Limb (tissue), 2 donors: ENCODE measurements at regions not wholly inside any gene's neighbourhood (a gene's known extent, or its start where the extent isn't known, plus 50 kb on each side); places are given as distances from the start of the nearest gene placed in this dataset.
"Not testable (repeated sequence)": the region's sequence is repeated elsewhere in the genome, so short reads cannot be mapped to it uniquely, and the experiment has no call there.

ENCODE experiments used
- DNase-seq, 2 donors: peaks; one replicate each; pipeline ENCODE4 v3.0.0-alpha.2; 2016; ENCODE audit errors: extremely low spot score in 2 of 2

DNA sequence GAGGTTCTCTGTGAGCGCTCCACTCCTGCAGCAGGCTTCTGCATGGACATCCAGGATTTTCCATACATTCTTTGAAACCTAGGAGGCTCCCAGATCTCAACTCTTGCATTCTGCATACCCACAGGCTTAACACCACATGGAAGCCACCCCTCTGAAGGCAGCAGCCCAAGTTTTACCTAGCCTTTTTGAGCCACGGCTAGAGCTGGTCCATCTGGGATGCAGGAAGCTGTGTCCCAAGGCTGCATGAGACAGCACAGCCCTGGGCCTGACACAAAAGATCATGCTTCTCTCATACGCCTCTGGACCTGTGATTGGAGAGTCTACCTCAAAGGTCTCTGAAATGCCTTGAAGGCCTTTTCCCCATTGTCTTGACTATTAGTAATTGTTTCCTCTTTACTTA lies 53.6 kb upstream of the RPRM start:
- no peak for DNase-seq

DNA sequence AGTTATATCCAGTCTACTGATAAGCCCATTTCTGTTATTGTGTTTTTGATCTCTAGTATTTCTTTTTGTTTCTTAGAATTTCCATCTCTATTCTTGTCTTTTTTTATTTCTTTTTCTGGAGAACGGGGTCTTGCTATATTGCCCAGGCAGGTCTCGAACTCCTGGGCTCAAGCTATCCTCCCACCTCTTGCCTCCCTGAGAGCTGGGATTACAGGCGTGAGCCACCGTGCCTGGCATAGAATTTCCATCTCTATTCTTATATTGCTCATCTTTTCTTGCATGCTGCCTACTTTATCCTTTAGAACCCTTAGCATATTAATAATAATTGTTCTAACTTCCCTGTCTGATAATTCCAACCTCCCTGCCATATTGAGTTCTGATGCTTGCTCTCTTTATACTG lies 55.2 kb upstream of the RPRM start:
- DNase-seq = not testable (repeated sequence)

DNA sequence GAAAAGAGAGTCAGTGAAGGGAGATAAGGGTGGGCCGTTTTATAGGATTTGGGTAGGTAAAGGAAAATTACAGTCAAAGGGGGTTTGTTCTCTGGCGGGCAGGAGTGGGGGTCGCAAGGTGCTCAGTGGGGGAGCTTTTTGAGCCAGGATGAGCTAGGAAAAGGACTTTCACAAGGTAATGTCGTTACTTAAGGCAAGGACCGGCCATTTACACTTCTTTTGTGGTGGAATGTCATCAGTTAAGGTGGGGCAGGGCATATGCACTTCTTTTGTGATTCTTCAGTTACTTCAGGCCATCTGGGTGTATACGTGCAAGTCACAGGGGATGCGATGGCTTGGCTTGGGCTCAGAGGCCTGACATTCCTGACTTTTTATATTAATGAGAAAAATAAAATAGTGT lies 56.0 kb upstream of the RPRM start:
- not testable (repeated sequence) for DNase-seq

DNA sequence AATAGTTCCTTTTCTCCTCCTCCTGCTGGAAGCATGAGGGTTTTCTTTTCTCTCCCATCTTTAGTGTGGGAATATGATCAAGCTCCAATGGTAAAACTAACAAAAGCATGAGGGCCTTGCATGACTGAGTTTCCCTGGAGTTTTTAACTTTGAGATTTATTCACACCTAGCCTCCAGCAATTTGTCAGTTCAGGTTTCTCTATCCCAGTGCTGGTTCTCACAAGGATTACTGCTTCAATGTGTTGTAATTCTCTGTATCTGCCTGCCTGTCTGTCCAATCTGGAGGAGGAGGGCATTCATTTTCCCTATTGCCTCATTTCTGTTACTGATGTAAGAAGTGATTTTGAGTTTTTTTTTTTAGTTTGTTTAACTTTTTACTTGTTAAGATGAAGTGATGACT lies 57.6 kb upstream of the RPRM start:
- no peak for DNase-seq

DNA sequence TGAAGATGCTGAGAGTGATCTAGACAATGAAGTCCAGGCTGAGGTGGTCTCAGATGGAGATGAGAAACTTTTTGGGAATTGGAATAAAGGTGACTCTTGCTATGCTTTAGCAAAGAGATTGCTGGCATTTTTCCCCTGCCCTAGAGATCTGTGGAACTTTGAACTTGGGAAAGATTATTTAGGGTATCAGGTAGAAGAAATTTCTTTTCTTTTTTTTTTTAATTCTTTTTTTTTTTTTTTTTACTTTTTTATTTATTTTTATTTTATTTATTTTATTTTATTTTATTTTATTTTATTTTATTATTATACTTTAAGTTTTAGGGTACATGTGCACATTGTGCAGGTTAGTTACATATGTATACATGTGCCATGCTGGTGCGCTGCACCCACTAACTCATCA lies 59.5 kb upstream of the RPRM start:
- DNase-seq = not testable (repeated sequence)

DNA sequence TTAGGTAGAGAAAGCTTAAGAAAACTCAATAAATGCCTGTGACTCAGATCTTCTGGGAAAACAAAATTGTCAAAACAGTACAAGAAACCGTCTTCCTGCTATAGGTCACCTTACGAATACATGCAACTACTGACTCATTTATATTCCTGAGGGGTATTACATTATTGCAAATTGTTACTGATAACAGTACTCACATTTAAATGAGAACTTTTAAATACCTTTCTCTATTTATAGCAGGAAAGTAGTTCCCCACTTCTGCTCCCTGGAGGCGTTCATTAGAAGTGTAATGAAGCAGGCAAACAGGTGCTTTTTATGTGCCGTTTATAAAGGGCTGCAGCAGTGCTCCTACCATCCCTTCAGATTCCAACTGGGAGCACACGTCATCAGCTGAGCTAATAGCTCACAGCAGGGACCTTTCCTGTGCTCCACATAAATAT lies 65.1 kb upstream of the RPRM start:
- DNase-seq = no peak

DNA sequence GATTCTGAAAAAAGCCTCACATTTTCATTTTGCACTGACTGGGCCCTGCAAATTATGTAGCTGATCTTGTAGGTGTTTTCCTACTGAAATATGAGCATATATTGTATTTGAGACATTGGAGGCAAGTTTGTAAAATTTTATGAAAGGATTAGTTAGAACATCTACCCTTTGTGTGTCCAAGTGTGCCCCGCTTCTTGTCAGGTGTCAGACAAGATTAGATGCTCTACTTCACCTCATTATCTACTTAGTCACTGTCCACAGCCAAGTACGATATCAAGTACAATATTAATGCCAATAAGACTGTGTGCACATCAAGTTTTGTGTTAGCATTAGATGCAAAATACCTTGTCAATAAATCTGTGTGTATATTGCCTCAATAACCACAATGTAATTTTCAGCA lies 67.8 kb upstream of the RPRM start:
- DNase-seq = no peak

DNA sequence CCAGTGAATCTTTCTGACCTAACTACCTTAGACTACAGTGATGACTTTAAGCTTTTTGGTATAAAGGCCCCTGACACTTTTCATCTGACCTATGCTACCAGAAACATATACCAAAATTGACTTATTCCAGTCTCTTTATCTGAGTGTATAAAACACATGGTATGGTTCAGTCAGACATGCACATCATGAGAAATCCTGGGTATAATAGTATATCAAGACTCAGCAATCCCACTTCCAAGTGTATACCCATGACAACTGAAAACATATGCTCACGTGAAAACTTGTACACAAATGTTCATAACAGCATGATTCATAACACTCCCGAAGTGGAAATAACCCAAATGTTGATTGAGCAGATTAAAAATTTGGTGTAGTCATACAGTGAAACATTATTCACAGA lies 70.0 kb upstream of the RPRM start:
- no peak for DNase-seq

DNA sequence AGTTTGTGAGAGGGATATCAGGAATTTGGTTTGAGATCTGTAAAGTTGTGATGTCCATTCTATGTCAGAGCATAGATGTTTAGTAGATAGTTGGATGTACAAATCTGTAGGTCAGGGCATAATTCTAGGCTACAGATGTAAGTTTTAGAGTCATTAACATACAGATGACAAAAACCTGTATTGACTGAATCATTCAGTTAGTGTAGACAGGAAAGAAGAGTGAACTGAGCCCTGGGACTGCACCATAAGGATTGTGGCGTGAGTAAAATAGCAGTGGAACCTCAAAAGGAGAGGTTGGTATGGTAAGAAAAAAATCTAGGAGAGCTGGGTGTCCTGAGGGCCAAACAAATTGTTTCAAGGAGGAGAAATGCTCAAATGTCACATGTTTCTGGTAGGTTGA lies 73.1 kb upstream of the RPRM start:
- no peak for DNase-seq

DNA sequence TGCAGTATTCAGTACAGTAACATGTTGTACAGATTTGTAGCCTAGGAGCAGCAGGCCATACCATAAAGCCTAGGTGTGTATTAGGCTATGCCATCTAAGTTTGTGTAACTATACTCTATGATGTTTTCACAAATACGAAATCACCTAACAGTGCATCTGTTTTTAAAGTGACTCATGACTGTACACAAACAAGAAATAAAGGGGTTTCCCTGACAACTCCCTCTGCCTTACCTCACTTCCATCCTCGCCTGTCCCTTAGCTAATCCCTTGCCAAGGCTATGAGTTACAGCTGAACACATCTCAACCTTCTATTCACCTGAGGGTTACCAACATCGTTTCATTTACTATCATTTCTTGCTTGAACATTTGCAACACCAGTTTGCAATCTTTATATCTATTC lies 78.6 kb upstream of the RPRM start:
- DNase-seq = no peak

DNA sequence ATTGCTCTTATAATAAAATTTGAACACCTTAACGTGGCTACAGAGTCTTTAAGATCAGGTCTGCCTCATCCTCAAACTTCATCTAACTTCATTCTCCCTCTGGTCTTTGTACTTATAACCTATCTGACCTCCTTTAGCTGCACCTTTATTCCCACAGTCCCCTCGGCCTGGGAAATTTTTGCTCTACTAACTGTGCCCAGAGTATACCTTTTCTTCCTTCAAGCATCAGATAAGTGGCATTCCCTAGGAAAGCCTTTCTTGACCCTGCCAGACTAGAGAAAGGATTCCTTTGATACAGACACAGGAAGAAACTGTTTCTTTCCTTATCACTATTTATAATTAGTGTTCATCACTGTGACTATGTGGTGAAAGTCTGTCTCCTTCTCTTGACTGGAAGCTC lies 79.2 kb upstream of the RPRM start:
- no peak for DNase-seq

DNA sequence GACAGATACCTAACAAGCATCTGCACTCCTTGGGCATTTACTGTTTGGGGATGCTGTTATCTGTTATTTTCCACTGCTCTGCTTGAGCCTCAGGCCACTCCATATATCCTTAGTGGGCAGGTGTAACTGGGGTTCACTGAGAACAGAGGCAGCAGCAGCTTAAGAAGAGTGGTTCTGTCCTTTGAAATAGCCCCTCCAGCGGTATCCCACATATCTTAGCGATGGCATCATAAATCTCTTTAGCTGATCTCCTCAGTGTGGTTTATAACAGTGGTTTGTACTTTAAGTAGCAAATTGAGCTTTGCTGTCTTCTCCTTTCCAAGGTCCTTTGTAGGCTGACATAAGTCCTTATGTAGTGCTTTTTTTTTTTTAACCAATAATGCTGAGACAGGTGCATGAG lies 79.7 kb upstream of the RPRM start:
- no peak for DNase-seq

DNA sequence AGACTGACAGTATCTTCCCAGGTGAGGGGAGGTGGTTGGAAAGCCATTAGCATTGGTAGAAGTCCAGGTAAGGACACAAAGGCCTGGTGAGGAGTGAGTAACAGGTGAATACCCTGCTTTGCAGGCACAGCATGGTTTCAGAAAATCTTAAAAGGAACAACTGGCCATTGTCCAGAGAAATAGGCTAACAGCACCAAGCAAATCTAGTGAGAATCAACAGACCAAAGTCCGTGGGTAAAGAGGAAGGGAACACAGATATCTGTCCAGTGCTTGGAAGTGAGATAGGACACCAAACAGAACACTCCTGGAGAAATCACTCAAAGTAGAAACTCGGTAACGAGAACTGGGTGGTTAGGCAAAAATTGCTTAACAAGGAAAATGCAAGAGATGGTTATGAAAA lies 88.8 kb upstream of the RPRM start:
- no peak for DNase-seq

DNA sequence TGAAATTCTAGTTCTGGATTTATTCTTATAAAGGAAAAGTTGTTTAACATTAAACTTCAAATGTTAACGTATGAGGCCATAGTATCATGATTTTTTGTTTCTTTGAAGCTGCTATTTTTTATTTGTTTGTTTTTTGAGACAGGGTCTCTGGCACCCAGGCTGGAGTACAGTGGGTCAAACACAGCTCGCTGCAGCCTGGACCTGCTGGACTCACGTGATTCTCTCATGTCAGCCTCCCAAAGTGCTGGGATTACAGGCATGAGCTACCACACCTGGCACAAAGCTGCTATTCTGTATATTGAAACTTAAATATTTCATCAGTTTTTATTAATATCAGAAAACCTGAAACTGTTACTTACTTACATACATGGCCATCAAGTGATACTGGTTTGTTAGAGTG lies 89.5 kb upstream of the RPRM start:
- no peak for DNase-seq

DNA sequence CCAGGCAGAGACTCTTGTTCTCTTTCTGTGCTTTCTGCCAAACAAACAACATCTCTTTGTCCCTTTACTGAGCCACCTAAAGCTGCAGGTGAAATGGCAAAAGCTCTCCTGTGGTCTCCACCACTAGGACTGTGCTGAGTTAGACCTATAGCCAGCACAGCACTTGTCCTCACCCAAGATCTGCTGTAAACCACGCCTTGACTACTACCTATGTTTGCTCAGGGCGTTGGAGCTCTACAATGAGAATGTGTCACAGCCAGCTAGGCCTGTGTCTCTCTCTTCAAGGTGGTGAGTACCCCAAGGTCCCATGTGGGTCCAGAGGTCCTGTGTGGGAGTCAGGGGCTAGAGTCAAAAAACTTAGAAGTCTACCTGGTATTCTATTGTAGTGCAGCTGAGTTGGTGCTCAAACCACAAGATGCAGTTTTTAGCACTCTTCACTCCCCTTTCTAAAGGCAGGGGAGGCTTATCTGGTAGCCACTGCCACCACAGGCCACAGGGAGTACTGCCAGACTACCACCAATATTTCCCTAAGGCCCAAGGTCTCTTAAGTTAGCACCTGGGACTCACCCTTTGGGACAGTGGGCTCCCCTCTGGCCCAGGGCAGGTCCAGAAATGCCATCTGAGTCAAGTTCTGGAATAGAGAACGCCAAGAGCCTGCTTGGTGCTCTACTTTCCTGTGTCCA lies 96.8 kb upstream of the RPRM start:
- DNase-seq = no peak

DNA sequence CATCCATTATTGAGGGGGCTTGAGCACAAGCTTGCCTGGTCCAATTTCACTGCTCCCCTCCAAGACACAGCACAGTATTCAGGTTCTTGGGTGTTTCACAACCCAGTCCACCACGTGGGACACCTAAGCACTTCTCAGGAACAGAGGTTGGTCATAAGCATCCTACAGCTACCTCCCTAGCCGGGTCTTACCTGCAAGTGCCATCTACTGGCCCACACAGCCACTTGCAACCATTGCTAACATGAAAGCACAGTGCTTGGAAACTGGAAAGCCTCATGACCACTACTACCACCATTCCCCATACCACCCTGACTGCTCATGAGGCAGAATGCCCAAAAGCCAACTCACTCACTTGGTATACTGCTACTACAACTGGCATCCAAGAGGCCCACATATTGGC lies 105.7 kb upstream of the RPRM start:
- no peak for DNase-seq

DNA sequence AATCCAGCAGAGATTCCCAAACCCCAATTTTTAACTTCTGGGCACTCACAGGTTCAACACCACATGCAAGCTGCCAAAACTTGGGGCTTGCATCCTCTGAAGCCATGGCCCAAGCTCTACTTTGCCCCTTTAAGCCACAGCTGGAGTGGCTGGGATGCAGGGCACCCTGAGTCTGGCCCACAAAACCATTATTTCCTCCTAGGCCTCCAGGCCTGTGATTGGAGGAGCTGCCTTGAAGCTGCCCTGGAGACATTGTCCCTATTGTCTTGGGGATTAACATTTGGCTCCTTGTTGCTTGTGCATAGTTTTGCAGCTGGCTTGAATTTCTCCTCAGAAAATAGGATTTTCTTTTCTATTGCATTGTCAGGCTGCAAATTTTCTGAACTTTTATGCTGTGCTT lies 109.8 kb upstream of the RPRM start:
- DNase-seq = no peak

DNA sequence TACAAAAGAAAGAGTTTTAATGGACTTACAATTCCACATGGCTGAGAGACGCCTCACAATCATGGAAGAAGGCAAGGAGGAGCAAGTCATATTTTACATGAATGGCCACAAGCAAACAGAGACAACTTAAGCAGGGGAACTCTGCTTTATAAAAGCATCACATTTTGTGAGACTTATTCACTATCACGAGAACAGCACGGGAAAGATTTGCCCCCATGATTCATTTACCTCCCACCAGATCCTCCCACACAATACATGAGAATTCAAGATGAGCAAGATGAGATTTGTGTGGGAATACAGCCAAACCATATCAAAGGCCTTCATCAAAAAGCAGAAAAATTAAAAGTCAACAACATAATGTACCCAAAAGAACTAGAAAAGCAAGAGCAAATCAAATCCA lies 111.0 kb upstream of the RPRM start:
- DNase-seq = no peak

DNA sequence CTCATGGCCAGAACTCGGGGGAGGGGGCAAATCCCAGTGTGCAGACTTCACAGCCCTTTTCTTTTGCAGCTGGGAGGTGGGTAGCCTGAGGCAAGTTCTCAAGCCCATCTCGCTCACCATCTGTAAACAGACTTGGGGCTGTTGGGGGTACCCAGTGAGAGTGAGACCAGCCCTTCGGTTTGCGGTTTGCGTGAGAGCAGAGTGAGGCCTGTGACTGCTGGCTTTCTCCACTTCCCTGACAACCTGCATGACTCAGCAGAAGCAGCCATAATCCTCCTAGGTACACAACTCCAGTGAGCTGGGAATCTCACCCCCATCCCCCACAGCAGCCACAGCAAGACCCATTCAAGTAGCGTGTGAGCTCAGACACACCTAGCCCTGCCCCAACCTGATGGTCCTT lies 114.5 kb upstream of the RPRM start:
- not testable (repeated sequence) for DNase-seq

DNA sequence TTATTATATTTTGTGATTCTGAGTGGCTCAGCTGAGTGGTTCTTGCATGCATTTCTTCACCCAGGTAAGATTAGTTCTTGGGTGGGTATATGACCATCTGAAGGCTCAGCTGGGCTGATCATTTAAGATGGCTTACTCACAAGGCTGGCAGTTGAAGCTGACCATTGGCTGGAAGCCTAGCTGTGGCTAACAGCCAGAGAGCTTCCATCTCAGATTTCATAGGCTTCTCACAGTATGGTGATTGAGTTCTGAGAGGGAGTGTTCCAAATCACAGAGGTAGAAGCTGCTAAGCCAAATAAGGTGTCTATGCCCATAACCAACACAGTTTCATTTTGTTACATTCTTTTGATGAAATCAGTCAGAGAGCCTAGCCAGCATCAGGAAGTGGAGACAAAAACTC lies 117.4 kb upstream of the RPRM start:
- no peak for DNase-seq

DNA sequence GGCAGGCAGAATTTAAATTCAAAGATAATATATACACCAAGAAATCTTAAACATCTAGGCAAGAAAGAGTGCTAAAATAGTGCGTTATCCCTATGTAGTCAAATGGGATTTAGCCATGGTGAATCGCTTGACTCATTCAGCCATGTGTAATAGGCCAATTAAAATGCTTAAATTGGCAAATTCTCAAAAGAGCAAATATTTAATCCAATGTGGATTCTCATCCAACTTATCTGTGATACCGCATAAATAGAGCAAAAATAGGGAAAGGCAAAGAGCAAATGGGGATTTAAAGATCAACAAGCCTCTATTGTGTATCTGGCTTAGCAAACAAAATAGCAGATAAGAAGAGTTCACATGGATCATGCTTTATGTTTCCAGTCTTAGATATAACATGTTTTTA lies 123.2 kb upstream of the RPRM start:
- DNase-seq = no peak

DNA sequence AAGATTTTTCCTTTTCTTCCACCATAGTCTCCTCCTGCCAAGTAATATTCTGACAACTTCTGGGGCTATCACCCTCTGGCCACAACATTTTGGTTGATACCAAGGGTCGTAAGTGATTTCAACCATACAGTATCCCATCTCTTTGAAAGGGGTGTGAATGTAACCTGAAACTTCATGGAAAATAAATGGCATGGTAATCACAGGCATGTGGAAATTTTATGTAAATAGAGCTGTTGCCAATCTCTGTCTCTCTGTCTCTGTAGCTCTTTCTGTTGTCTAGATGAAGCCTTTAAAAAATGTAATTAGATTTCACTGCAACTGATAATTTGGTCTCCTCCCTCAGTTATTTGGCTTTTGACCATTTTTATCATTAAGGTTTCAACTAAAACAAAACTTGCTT lies 125.6 kb upstream of the RPRM start:
- DNase-seq = no peak

DNA sequence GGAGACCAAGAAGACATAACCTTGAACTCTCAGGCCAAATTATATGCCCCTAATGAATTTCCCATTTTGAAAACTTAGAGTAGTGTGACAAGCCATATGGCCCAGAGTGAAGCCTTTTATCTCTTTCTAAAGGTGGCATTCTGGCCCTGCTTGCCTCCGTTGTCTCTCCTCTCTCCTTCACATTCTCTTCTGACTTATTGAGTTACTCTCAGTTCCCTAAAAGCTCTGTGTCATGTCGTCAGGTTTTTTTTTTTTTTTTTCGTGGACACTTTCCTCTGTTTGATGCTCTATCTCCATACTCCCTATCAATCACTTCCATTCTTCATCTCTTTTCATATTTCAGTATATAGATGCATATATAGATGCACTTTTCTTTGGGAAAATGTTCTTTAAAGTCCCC lies 128.1 kb upstream of the RPRM start:
- no peak for DNase-seq

DNA sequence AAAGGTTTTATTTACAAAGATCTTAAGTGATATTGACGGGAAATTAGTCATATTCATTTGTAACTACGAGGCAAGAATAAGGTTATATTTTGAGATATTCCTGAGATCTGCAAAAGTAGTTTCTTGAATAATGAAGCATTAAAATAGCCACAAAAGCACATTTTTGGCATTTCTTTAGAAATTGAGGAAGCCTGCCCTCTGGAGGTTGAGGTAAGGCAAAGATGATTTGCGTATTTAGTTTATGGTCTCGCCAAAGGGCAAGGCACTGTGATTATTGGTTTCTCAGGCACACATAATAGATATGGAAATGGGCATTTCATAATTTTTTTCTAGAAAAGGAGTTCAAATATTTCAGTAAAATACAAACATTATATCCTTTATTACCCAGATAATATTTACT lies 143.7 kb upstream of the RPRM start:
- DNase-seq = no peak
